DND-41 (cell line): ENCODE measurements at regions not wholly inside any gene's neighbourhood (a gene's known extent, or its start where the extent isn't known, plus 50 kb on each side); places are given as distances from the start of the nearest gene placed in this dataset.
"Not testable (repeated sequence)": the region's sequence is repeated elsewhere in the genome, so short reads cannot be mapped to it uniquely, and the experiment has no call there.

Experiments
- ATAC-seq: fragments of 200-7000 bp; cut with Tn5 transposase; 3 replicates; pipeline ENCODE4 v1.9.1; 2021; ENCODE audit warnings: low read depth; ENCODE audit not compliant: insufficient read depth
- DNase-seq: peaks from one replicate; pipeline ENCODE4 v3.0.0-alpha.2; 2020
- H2AFZ ChIP-seq: 2 replicates; pipeline ENCODE4 v1.6.0; 2012; ENCODE audit warnings: low read depth, low read length
- H3K27ac ChIP-seq: 2 replicates; pipeline ENCODE4 v1.5.1; 2012; ENCODE audit warnings: low read length, inconsistent platforms
- H3K27me3 ChIP-seq: fragments of 200-600 bp; sonication (generic); 2 replicates; pipeline ENCODE4 v1.6.0; 2012; ENCODE audit warnings: low read length, mild to moderate bottlenecking, inconsistent platforms; ENCODE audit not compliant: insufficient read depth, poor library complexity
- H3K36me3 ChIP-seq: 2 replicates; pipeline ENCODE4 v1.5.1; 2012; ENCODE audit warnings: low read length, inconsistent platforms; ENCODE audit not compliant: insufficient read depth
- H3K4me1 ChIP-seq: 2 replicates; pipeline ENCODE4 v1.5.1; 2012; ENCODE audit warnings: mild to moderate bottlenecking, low read length; ENCODE audit not compliant: insufficient read depth
- H3K4me2 ChIP-seq: 2 replicates; pipeline ENCODE4 v1.6.0; 2012; ENCODE audit warnings: mild to moderate bottlenecking, moderate library complexity, low read length, inconsistent platforms; ENCODE audit not compliant: insufficient read depth
- H3K4me3 ChIP-seq, 2 experiments: fragments of 200-600 bp in 1 of 2; shearing (Covaris generic) in 1 of 2; 2 replicates each; pipeline ENCODE4 v1.5.1; 2012 to 2016; ENCODE audit warnings: inconsistent platforms in 2 of 2, low read length in 2 of 2, mild to moderate bottlenecking in 2 of 2, low read depth in 1 of 2, moderate library complexity in 1 of 2
- H3K79me2 ChIP-seq: 2 replicates; pipeline ENCODE4 v1.6.0; 2012; ENCODE audit warnings: low read length, inconsistent platforms; ENCODE audit not compliant: insufficient read depth
- H3K9ac ChIP-seq: 2 replicates; pipeline ENCODE4 v1.6.0; 2012; ENCODE audit warnings: low read depth, mild to moderate bottlenecking, inconsistent platforms, low read length, moderate library complexity
- H3K9me3 ChIP-seq: 2 replicates; pipeline ENCODE4 v1.5.1; 2012; ENCODE audit warnings: low read length, moderate library complexity, mild to moderate bottlenecking, inconsistent platforms; ENCODE audit not compliant: insufficient read depth, severe bottlenecking
- H4K20me1 ChIP-seq: 2 replicates; pipeline ENCODE4 v1.6.0; 2012; ENCODE audit warnings: low read length; ENCODE audit not compliant: insufficient read depth
- EZH2 ChIP-seq: IDR thresholded peaks from 3 replicates; pipeline ENCODE4 v1.6.1; 2012; ENCODE audit warnings: borderline replicate concordance, low read depth, mild to moderate bottlenecking, moderate library complexity, low read length, inconsistent platforms; ENCODE audit not compliant: severe bottlenecking
- TF ChIP-seq, protein P1 (sequence below): IDR thresholded peaks from 2 replicates; pipeline ENCODE4 v1.5.1; 2012; ENCODE audit warnings: borderline replicate concordance, low read length, moderate library complexity, mild to moderate bottlenecking; ENCODE audit not compliant: poor library complexity, severe bottlenecking; ENCODE audit errors: extremely low read depth

DNA sequence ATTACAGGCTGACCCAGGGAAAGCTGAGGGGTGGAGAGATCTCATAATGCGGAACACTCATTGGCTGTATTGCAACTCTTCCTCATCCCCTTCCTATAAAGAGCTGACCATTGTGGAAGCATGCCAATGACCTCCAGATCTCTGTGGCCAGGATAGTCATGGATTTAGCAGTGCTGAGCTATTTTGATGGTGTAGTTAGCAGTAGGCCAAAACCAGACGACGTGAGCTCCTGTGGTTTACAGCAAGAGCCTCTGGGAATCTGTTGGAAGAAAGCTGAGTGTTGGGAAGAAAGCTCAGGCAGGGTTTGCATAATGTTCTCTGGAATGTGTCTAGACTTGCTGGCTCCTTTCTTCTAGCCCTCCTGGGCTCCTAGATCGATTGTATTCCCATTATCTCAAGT, 187.5 kb upstream of the GPC6 start:
- Histone ChIP-seq H3K36me3 (no peaks in the 10 kb centered on the region), H3K9ac (no peak overlapping the region), H4K20me1 (no peaks in the 10 kb centered on the region), H3K79me2 (no peaks in the 10 kb centered on the region), H3K4me2 (no peak overlapping the region), H3K9me3 (no peaks in the 10 kb centered on the region), H3K4me1 (no peaks in the 10 kb centered on the region), H3K27ac (no peak overlapping the region), H2AFZ (no peak overlapping the region), H3K4me3 (no peak overlapping the region), H3K27me3 (no peaks in the 10 kb centered on the region)
- DNase-seq (no peak), ATAC-seq (no peak)
- TF ChIP-seq EZH2 = no peak
- TF ChIP-seq, protein P1, sequence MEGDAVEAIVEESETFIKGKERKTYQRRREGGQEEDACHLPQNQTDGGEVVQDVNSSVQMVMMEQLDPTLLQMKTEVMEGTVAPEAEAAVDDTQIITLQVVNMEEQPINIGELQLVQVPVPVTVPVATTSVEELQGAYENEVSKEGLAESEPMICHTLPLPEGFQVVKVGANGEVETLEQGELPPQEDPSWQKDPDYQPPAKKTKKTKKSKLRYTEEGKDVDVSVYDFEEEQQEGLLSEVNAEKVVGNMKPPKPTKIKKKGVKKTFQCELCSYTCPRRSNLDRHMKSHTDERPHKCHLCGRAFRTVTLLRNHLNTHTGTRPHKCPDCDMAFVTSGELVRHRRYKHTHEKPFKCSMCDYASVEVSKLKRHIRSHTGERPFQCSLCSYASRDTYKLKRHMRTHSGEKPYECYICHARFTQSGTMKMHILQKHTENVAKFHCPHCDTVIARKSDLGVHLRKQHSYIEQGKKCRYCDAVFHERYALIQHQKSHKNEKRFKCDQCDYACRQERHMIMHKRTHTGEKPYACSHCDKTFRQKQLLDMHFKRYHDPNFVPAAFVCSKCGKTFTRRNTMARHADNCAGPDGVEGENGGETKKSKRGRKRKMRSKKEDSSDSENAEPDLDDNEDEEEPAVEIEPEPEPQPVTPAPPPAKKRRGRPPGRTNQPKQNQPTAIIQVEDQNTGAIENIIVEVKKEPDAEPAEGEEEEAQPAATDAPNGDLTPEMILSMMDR = no peak

GRCh38 chr13:93041566-93041965, 185.0 kb upstream of the GPC6 start:
- H3K79me2 ChIP-seq, H2AFZ ChIP-seq, H3K4me3 ChIP-seq, H4K20me1 ChIP-seq, ATAC-seq, DNase-seq, H3K27me3 ChIP-seq, H3K36me3 ChIP-seq, H3K4me2 ChIP-seq, H3K27ac ChIP-seq, H3K9ac ChIP-seq, H3K4me1 ChIP-seq, H3K9me3 ChIP-seq: not testable (repeated sequence)

GRCh38 chr13:93045836-93046235, 180.8 kb upstream of the GPC6 start:
- TF ChIP-seq EZH2 = no peak

DNA sequence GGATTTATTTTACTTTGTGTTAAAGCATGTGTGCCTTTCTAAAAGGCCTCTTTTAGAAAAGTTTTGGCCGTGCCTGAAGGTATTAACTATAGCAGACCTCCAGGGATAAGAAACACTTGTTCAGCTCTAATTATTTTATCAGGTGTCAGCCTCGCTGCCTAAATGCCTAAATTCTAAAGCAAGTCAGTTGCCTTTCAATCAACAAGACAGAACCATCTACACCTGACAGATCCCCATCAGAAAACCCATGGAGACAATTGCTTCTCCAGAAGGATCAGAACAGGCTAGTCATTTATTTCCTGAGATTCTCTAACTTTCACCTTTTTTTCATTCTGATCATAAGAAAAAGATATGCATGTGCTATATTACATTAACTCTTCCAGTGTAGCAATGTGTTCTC, 171.4 kb upstream of the GPC6 start:
- Histone ChIP-seq H3K79me2 (no peaks in the 10 kb centered on the region), H3K9me3 (no peaks in the 10 kb centered on the region), H3K4me3 (no peak overlapping the region), H4K20me1 (no peaks in the 10 kb centered on the region), H3K9ac (no peak overlapping the region), H3K27ac (no peak overlapping the region), H3K4me2 (no peak overlapping the region), H2AFZ (no peak overlapping the region), H3K36me3 (no peaks in the 10 kb centered on the region), H3K27me3 (no peaks in the 10 kb centered on the region), H3K4me1 (no peaks in the 10 kb centered on the region)
- DNase-seq = no peak
- TF ChIP-seq EZH2 = no peak
- TF ChIP-seq, protein P1 = no peak
- no peak for ATAC-seq

More at GRCh38 chr13:93045836-93046235, 180.8 kb upstream of the GPC6 start:
- H3K4me2 ChIP-seq = no peak overlapping the region
- no peaks in the 10 kb centered on the region for H4K20me1 ChIP-seq
- ATAC-seq (no peak), DNase-seq (no peak)
- H3K9ac ChIP-seq = no peak overlapping the region
- H3K27ac ChIP-seq = no peak overlapping the region
- H2AFZ ChIP-seq = no peak overlapping the region
- H3K9me3 ChIP-seq = no peaks in the 10 kb centered on the region
- H3K27me3 ChIP-seq = no peaks in the 10 kb centered on the region
- no peaks in the 10 kb centered on the region for H3K4me1 ChIP-seq
- H3K4me3 ChIP-seq = no peak overlapping the region
- H3K79me2 ChIP-seq = no peaks in the 10 kb centered on the region
- H3K36me3 ChIP-seq = no peaks in the 10 kb centered on the region

- Histone ChIP-seq H4K20me1 (no peaks in the 10 kb centered on the region), H3K27me3 (no peaks in the 10 kb centered on the region), H3K4me2 (no peak overlapping the region), H3K36me3 (no peaks in the 10 kb centered on the region), H3K79me2 (no peaks in the 10 kb centered on the region), H3K4me1 (no peaks in the 10 kb centered on the region), H3K9ac (no peak overlapping the region), H3K4me3 (no peak overlapping the region), H3K9me3 (no peaks in the 10 kb centered on the region), H3K27ac (no peak overlapping the region), H2AFZ (no peak overlapping the region)
- TF ChIP-seq EZH2 = no peak
- TF ChIP-seq, protein P1 = no peak
- ATAC-seq (no peak), DNase-seq (no peak)
These were observed 168.3 kb upstream of the GPC6 start for GRCh38 chr13:93058301-93058700.
